ENCODE measurements at regions not wholly inside any gene's neighbourhood (a gene's known extent, or its start where the extent isn't known, plus 50 kb on each side); places are given as distances from the start of the nearest gene placed in this dataset.

- Histone ChIP-seq H3K4me3 (ENCODE audit: low read depth in 2 of 2, low read length in 2 of 2) (no peak overlapping the region), H3K4me1 (ENCODE audit: control insufficient read depth, insufficient read depth, low read length) (no peaks in the 10 kb centered on the region), H3K9me3 (ENCODE audit: control insufficient read depth, insufficient read depth, low read depth, low read length) (peaks cover 9% of the 10 kb centered on the region; the same call in 1 of the 2 replicates), H3K27ac (ENCODE audit: low read length) (no peak overlapping the region), H3K36me3 (ENCODE audit: control insufficient read depth, insufficient read depth, low read length) (no peaks in the 10 kb centered on the region), H3K27me3 (ENCODE audit: control insufficient read depth, insufficient read depth, low read length) (no peaks in the 10 kb centered on the region)
- no peak for ATAC-seq
- ChIA-PET POLR2A (no interaction called here), CTCF (no interaction called here)
- TF ChIP-seq POLR2AphosphoS5 (IDR thresholded peaks at IDR 0.05; ENCODE audit: low read depth, low read length) (no peak), REST (IDR thresholded peaks at IDR 0.05; ENCODE audit: insufficient read depth in 1 of 2, low read depth in 2 of 2, low read length in 1 of 2) (no peak), TCF7L2 (IDR thresholded peaks at IDR 0.05; ENCODE audit: low read depth, low read length) (no peak), SIN3A (IDR thresholded peaks at IDR 0.05; ENCODE audit: borderline replicate concordance, insufficient read depth, low read depth, low read length) (no peak), CTCF (IDR thresholded peaks at IDR 0.05) (no peak)
- intact Hi-C loops (cut with micrococcal nuclease; ENCODE audit: unreplicated experiment) (no loop called here), in situ Hi-C loops (cut with HindIII; ENCODE audit: low pct_unique_long_range_greater_than_20kb, low sequenced_read_pairs) (no loop called here)
- DNase-seq (ENCODE audit: low read depth, low spot score) = no peak
- no TSS peak for BruUV-seq (replicated peaks)
Observed at GRCh38 chr6:115071962-115072361, 729.1 kb upstream of the HS3ST5 start.

- no peaks in the 10 kb centered on the region for H3K4me1 ChIP-seq (ENCODE audit: control insufficient read depth, insufficient read depth, low read length)
- no peaks in the 10 kb centered on the region for H3K36me3 ChIP-seq (ENCODE audit: control insufficient read depth, insufficient read depth, low read length)
- TF ChIP-seq POLR2AphosphoS5 (IDR thresholded peaks at IDR 0.05; ENCODE audit: low read depth, low read length) (no peak), TCF7L2 (IDR thresholded peaks at IDR 0.05; ENCODE audit: low read depth, low read length) (no peak), REST (IDR thresholded peaks at IDR 0.05; ENCODE audit: insufficient read depth in 1 of 2, low read depth in 2 of 2, low read length in 1 of 2) (no peak), SIN3A (IDR thresholded peaks at IDR 0.05; ENCODE audit: borderline replicate concordance, insufficient read depth, low read depth, low read length) (no peak), CTCF (IDR thresholded peaks at IDR 0.05) (no peak)
- ATAC-seq = no peak
- H3K27ac ChIP-seq (ENCODE audit: low read length) = no peak overlapping the region
- no peak for DNase-seq (ENCODE audit: low read depth, low spot score)
- intact Hi-C loops (cut with micrococcal nuclease; ENCODE audit: unreplicated experiment) (no loop called here), in situ Hi-C loops (cut with HindIII; ENCODE audit: low pct_unique_long_range_greater_than_20kb, low sequenced_read_pairs) (no loop called here)
- peaks cover 4% of the 10 kb centered on the region; the same call in 1 of the 2 replicates for H3K9me3 ChIP-seq (ENCODE audit: control insufficient read depth, insufficient read depth, low read depth, low read length)
- H3K27me3 ChIP-seq (ENCODE audit: control insufficient read depth, insufficient read depth, low read length) = no peaks in the 10 kb centered on the region
- no TSS peak for BruUV-seq (replicated peaks)
- CTCF ChIA-PET = no interaction called here
- POLR2A ChIA-PET = no interaction called here
- no peak overlapping the region for H3K4me3 ChIP-seq (ENCODE audit: low read depth in 2 of 2, low read length in 2 of 2)
Observed at GRCh38 chr6:115067690-115068447, 725.0 kb upstream of the HS3ST5 start.
